ENCODE measurements at regions not wholly inside any gene's neighbourhood (a gene's known extent, or its start where the extent isn't known, plus 50 kb on each side); places are given as distances from the start of the nearest gene placed in this dataset.

DNA sequence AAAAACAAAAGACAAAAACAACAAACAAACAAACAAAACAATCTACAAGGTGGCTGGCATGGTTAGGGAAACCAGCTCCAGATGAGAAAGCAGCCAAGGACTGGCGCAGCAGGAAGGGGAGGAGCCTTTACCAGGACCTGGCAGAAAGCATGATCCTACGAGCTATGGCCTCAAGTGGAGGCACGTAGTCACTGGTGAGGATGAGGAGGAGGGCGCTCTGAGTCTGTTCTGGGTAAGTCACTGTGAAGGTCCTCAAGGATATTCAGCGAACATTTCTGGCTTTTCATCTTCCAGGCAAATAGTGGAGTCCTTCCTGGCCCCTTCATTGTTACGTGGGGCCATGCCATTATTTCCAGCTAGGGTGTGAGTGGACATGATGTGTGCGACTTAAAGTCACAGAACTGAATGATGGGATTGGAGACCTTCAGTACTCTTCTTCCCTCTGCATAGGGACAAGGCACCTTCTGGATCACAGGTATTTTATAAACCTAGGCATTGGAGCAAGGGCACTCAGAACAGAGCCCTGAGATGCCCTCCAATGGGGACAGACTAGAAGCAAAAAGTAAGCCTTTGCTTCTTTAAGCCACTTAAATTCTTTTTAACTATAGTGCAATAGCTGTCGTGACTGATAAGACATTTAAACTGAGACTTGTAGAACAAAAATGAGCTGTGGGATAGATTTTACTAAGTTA is 771.3 kb downstream of the RAB28 start:
- ATAC-seq (ENCODE audit: low read depth) (no peak), DNase-seq (no peak)
- ChIA-PET CTCF (no interaction called here), POLR2A (no interaction called here)
- Histone ChIP-seq H3K36me3 (replicated peaks in 1 of 2; ENCODE audit: control extremely low read depth in 1 of 2, control insufficient read depth in 1 of 2, extremely low read depth in 1 of 2, insufficient read depth in 2 of 2, low read length in 1 of 2) (no peaks in the 10 kb centered on the region), H3K4me1 (ENCODE audit: control insufficient read depth in 2 of 2, insufficient read depth in 2 of 2, low read length in 2 of 2) (no peaks in the 10 kb centered on the region), H3K9ac (ENCODE audit: low read length) (no peak overlapping the region), H2AFZ (ENCODE audit: insufficient read depth, low read depth, low read length, poor library complexity, severe bottlenecking) (no peak overlapping the region), H3K4me2 (replicated peaks; ENCODE audit: low read depth, low read length, poor library complexity, severe bottlenecking) (no peak overlapping the region), H4K20me1 (ENCODE audit: control insufficient read depth, insufficient read depth, low read length, poor library complexity, severe bottlenecking) (no peaks in the 10 kb centered on the region), H3K4me3 (ENCODE audit: control extremely low read depth in 1 of 5, extremely low read depth in 1 of 5, insufficient read depth in 1 of 5, low read depth in 2 of 5, low read length in 4 of 5) (no peak overlapping the region), H3K9me3 (ENCODE audit: control extremely low read depth in 1 of 3, control insufficient read depth in 2 of 3, insufficient read depth in 1 of 3, low read length in 2 of 3) (peaks cover 0 to 3% (median 0%) of the 10 kb centered on the region in 3 donors), H3K79me2 (ENCODE audit: control insufficient read depth, insufficient read depth, low read length) (no peaks in the 10 kb centered on the region), H3K27me3 (replicated peaks in 1 of 4; ENCODE audit: control extremely low read depth in 1 of 4, control insufficient read depth in 3 of 4, insufficient read depth in 4 of 4, low read length in 3 of 4) (no peaks in the 10 kb centered on the region), H3K27ac (ENCODE audit: low read length in 2 of 2) (no peak overlapping the region)
- intact Hi-C loops (cut with micrococcal nuclease) = no loop called here
- Mint-ChIP-seq H3K4me3 (no peak overlapping the region), H3K9me3 (ENCODE audit: insufficient read depth) (no peaks in the 10 kb centered on the region), H3K4me1 (no peaks in the 10 kb centered on the region), H3K27ac (no peak overlapping the region), H3K27me3 (no peaks in the 10 kb centered on the region)
- WGBS (ENCODE audit: insufficient coverage) = 89% methylated on average over 6 of the region's 8 CpGs
- TF ChIP-seq EZH2 (IDR thresholded peaks at IDR 0.05; ENCODE audit: borderline replicate concordance, insufficient read depth, low read depth, low read length, poor library complexity, severe bottlenecking) = no peak
- TF ChIP-seq, protein P1, sequence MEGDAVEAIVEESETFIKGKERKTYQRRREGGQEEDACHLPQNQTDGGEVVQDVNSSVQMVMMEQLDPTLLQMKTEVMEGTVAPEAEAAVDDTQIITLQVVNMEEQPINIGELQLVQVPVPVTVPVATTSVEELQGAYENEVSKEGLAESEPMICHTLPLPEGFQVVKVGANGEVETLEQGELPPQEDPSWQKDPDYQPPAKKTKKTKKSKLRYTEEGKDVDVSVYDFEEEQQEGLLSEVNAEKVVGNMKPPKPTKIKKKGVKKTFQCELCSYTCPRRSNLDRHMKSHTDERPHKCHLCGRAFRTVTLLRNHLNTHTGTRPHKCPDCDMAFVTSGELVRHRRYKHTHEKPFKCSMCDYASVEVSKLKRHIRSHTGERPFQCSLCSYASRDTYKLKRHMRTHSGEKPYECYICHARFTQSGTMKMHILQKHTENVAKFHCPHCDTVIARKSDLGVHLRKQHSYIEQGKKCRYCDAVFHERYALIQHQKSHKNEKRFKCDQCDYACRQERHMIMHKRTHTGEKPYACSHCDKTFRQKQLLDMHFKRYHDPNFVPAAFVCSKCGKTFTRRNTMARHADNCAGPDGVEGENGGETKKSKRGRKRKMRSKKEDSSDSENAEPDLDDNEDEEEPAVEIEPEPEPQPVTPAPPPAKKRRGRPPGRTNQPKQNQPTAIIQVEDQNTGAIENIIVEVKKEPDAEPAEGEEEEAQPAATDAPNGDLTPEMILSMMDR (IDR thresholded peaks at IDR 0.05) = no peak

DNA sequence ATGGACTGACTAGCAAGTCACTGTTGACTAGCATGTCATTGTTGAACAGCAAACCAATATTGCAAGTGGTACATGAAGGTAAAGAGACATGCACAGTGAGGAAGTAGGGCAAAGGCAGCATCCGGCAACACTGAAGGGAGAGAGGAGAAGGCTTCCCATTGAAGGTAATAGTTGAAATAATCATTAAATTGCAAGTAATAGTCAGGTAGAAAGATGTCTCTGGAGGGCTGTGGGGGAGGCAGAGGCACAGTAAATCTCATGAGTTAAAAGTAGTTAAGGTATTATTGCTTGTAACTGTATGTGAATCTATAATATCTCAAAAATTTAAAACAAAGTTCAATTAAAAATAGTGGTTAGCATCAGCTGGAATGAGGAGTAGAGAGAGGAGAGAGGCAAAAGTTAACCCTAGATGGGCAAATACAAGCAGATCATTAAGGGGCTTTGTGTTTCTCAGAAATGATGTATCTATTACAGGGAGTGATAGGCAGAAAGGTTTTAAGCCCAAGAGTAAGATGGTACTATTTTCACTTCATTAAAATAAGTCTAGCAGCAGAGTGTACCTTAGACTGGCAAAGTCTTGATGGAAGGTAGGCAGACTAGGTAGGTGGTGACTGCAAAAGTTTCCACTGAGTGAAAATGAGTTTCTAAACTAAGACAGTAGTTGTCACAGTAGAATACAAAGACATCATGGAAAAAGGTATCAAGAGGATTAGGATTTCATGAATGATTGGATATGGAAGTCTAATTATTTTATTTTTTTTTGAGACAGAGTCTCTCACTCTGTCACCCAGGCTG is 776.6 kb downstream of the RAB28 start:
- Histone ChIP-seq H3K4me1 (ENCODE audit: control insufficient read depth in 2 of 2, insufficient read depth in 2 of 2, low read length in 2 of 2) (no peaks in the 10 kb centered on the region), H3K4me2 (replicated peaks; ENCODE audit: low read depth, low read length, poor library complexity, severe bottlenecking) (no peak overlapping the region), H3K27me3 (replicated peaks in 1 of 4; ENCODE audit: control extremely low read depth in 1 of 4, control insufficient read depth in 3 of 4, insufficient read depth in 4 of 4, low read length in 3 of 4) (no peaks in the 10 kb centered on the region), H3K9ac (ENCODE audit: low read length) (no peak overlapping the region), H4K20me1 (ENCODE audit: control insufficient read depth, insufficient read depth, low read length, poor library complexity, severe bottlenecking) (no peaks in the 10 kb centered on the region), H3K27ac (ENCODE audit: low read length in 2 of 2) (no peak overlapping the region), H2AFZ (ENCODE audit: insufficient read depth, low read depth, low read length, poor library complexity, severe bottlenecking) (no peak overlapping the region), H3K79me2 (ENCODE audit: control insufficient read depth, insufficient read depth, low read length) (no peaks in the 10 kb centered on the region), H3K9me3 (ENCODE audit: control extremely low read depth in 1 of 3, control insufficient read depth in 2 of 3, insufficient read depth in 1 of 3, low read length in 2 of 3) (peaks cover 0 to 2% (median 0%) of the 10 kb centered on the region in 3 donors), H3K36me3 (replicated peaks in 1 of 2; ENCODE audit: control extremely low read depth in 1 of 2, control insufficient read depth in 1 of 2, extremely low read depth in 1 of 2, insufficient read depth in 2 of 2, low read length in 1 of 2) (no peaks in the 10 kb centered on the region), H3K4me3 (ENCODE audit: control extremely low read depth in 1 of 5, extremely low read depth in 1 of 5, insufficient read depth in 1 of 5, low read depth in 2 of 5, low read length in 4 of 5) (no peak overlapping the region)
- Mint-ChIP-seq H3K27me3 (no peaks in the 10 kb centered on the region), H3K4me1 (no peaks in the 10 kb centered on the region), H3K9me3 (ENCODE audit: insufficient read depth) (no peaks in the 10 kb centered on the region), H3K4me3 (no peak overlapping the region), H3K27ac (no peak overlapping the region)
- 100% methylated on average over 1 of the region's 1 CpG for WGBS (ENCODE audit: insufficient coverage)
- POLR2A ChIA-PET = no interaction called here
- ATAC-seq (ENCODE audit: low read depth) (no peak), DNase-seq (no peak)
- intact Hi-C loops (cut with micrococcal nuclease) = no loop called here
- CTCF ChIA-PET = no interaction called here
- TF ChIP-seq EZH2 (IDR thresholded peaks at IDR 0.05; ENCODE audit: borderline replicate concordance, insufficient read depth, low read depth, low read length, poor library complexity, severe bottlenecking) = no peak
- TF ChIP-seq, protein P1 (IDR thresholded peaks at IDR 0.05) = no peak

All from B cell (primary cell).